Liver (tissue), 2 donors: ENCODE measurements at regions not wholly inside any gene's neighbourhood (a gene's known extent, or its start where the extent isn't known, plus 50 kb on each side); places are given as distances from the start of the nearest gene placed in this dataset.

ENCODE experiments used
- TF ChIP-seq, protein P1 (sequence below): fragments of 150-350 bp; IDR thresholded peaks from 2 replicates; pipeline ENCODE4 v1.5.1; 2017; ENCODE audit warnings: improper control_type of control experiment, low read depth, low read length; ENCODE audit not compliant: missing input control
- TF ChIP-seq, protein P2 (sequence below): IDR thresholded peaks from 2 replicates; pipeline ENCODE4 v1.6.1; 2016; ENCODE audit warnings: antibody characterized with exemption, mild to moderate bottlenecking
- donor health status: healthy.

DNA sequence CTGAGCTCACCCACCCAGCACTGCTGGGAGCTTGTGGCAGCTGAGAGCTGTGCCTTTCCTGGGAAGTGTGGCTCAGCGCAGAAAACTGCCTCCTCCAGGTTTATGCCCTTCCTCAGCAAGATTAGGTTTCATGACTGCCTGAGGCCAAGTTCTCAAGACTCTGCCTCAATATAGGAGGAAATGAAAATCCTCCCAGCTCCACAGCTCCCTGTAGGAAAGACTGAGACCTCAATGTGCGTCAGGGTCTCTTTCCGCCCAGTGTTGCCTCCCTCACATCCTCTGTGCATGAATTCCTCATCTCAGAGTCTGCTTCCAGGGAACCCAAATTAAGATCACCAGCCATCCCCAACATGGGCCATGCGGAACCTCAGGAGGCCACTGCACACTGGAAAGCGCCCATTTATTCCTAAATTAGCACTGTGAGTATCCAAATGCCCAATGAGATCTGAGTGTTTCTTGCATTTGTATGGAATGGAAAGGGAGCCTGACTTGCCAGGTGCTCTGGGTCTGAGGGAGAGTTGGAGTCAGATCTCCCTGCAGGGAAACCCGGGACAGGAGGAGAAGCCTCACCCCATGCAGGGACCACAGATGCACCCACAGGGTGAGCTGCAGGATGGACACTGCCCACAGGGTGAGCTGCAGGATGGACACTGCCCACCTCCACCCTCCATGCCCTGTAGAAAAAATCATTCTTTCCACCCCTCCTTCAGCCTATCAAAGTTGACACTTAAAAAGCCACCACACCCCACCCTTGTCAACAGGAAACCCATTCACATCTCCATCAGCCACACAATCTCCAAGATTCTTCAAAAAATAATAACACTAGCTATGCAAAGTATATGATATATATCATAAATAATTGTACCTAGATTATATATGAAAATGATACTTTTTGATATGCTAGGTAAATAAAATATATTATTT lies 97.4 kb upstream of the IGLL5 start:
- TF ChIP-seq, protein P1, sequence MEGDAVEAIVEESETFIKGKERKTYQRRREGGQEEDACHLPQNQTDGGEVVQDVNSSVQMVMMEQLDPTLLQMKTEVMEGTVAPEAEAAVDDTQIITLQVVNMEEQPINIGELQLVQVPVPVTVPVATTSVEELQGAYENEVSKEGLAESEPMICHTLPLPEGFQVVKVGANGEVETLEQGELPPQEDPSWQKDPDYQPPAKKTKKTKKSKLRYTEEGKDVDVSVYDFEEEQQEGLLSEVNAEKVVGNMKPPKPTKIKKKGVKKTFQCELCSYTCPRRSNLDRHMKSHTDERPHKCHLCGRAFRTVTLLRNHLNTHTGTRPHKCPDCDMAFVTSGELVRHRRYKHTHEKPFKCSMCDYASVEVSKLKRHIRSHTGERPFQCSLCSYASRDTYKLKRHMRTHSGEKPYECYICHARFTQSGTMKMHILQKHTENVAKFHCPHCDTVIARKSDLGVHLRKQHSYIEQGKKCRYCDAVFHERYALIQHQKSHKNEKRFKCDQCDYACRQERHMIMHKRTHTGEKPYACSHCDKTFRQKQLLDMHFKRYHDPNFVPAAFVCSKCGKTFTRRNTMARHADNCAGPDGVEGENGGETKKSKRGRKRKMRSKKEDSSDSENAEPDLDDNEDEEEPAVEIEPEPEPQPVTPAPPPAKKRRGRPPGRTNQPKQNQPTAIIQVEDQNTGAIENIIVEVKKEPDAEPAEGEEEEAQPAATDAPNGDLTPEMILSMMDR: no peak
- TF ChIP-seq, protein P2, sequence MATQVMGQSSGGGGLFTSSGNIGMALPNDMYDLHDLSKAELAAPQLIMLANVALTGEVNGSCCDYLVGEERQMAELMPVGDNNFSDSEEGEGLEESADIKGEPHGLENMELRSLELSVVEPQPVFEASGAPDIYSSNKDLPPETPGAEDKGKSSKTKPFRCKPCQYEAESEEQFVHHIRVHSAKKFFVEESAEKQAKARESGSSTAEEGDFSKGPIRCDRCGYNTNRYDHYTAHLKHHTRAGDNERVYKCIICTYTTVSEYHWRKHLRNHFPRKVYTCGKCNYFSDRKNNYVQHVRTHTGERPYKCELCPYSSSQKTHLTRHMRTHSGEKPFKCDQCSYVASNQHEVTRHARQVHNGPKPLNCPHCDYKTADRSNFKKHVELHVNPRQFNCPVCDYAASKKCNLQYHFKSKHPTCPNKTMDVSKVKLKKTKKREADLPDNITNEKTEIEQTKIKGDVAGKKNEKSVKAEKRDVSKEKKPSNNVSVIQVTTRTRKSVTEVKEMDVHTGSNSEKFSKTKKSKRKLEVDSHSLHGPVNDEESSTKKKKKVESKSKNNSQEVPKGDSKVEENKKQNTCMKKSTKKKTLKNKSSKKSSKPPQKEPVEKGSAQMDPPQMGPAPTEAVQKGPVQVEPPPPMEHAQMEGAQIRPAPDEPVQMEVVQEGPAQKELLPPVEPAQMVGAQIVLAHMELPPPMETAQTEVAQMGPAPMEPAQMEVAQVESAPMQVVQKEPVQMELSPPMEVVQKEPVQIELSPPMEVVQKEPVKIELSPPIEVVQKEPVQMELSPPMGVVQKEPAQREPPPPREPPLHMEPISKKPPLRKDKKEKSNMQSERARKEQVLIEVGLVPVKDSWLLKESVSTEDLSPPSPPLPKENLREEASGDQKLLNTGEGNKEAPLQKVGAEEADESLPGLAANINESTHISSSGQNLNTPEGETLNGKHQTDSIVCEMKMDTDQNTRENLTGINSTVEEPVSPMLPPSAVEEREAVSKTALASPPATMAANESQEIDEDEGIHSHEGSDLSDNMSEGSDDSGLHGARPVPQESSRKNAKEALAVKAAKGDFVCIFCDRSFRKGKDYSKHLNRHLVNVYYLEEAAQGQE: no peak
